GM18511 (cell line): ENCODE measurements at regions not wholly inside any gene's neighbourhood (a gene's known extent, or its start where the extent isn't known, plus 50 kb on each side); places are given as distances from the start of the nearest gene placed in this dataset.
A peak's percentile ranks its signal among the peaks of the same experiment; 100 is the strongest.
"Not testable (repeated sequence)": the region's sequence is repeated elsewhere in the genome, so short reads cannot be mapped to it uniquely, and the experiment has no call there.

ENCODE experiments used
- ATAC-seq: cut with Tn5 transposase; IDR thresholded peaks from one replicate; pipeline ENCODE4 v1.9.1; 2021; ENCODE audit warnings: mild to moderate bottlenecking, moderate library complexity; ENCODE audit not compliant: unreplicated experiment

GRCh38 chr7:82701949-82702348, 258.4 kb upstream of the CACNA2D1 start:
- ATAC-seq, result no peak

- no peak for ATAC-seq
These were observed 257.2 kb upstream of the CACNA2D1 start for GRCh38 chr7:82700741-82701140.

GRCh38 chr7:82699773-82700186, 256.2 kb upstream of the CACNA2D1 start:
- ATAC-seq, result no peak

GRCh38 chr7:82697897-82698296, 254.3 kb upstream of the CACNA2D1 start:
- no peak for ATAC-seq

- no peak for ATAC-seq
These were observed 253.1 kb upstream of the CACNA2D1 start for GRCh38 chr7:82696631-82697030.

- ATAC-seq, result no peak
These were observed 250.4 kb upstream of the CACNA2D1 start for GRCh38 chr7:82694022-82694421.

GRCh38 chr7:82690929-82691328, 247.4 kb upstream of the CACNA2D1 start:
- no peak for ATAC-seq

- no peak for ATAC-seq
These were observed 241.6 kb upstream of the CACNA2D1 start for GRCh38 chr7:82685214-82685613.

- no peak for ATAC-seq
These were observed 235.1 kb upstream of the CACNA2D1 start for GRCh38 chr7:82678716-82679115.

GRCh38 chr7:82678259-82678658, 234.7 kb upstream of the CACNA2D1 start:
- no peak for ATAC-seq

- ATAC-seq, result peak; percentile 64
These were observed 233.9 kb upstream of the CACNA2D1 start for GRCh38 chr7:82677493-82677892.

- ATAC-seq, result no peak
These were observed 233.3 kb upstream of the CACNA2D1 start for GRCh38 chr7:82676777-82677463.

- ATAC-seq, result no peak
These were observed 231.8 kb upstream of the CACNA2D1 start for GRCh38 chr7:82675396-82675795.

GRCh38 chr7:82674268-82674667, 230.7 kb upstream of the CACNA2D1 start:
- ATAC-seq, result no peak

GRCh38 chr7:82672078-82672477, 228.5 kb upstream of the CACNA2D1 start:
- no peak for ATAC-seq

- no peak for ATAC-seq
These were observed 225.6 kb upstream of the CACNA2D1 start for GRCh38 chr7:82669141-82669540.

- ATAC-seq, result no peak
These were observed 225.1 kb upstream of the CACNA2D1 start for GRCh38 chr7:82668676-82669075.

GRCh38 chr7:82665966-82666507, 222.5 kb upstream of the CACNA2D1 start:
- no peak for ATAC-seq

- ATAC-seq, result no peak
These were observed 212.4 kb upstream of the CACNA2D1 start for GRCh38 chr7:82655965-82656364.

- ATAC-seq, result not testable (repeated sequence)
These were observed 206.5 kb upstream of the CACNA2D1 start for GRCh38 chr7:82650095-82650494.

- ATAC-seq, result no peak
These were observed 190.0 kb upstream of the CACNA2D1 start for GRCh38 chr7:82633592-82633991.

GRCh38 chr7:82631998-82632397, 188.4 kb upstream of the CACNA2D1 start:
- ATAC-seq, result no peak

- no peak for ATAC-seq
These were observed 186.0 kb upstream of the CACNA2D1 start for GRCh38 chr7:82629583-82629982.
